ENCODE measurements at regions not wholly inside any gene's neighbourhood (a gene's known extent, or its start where the extent isn't known, plus 50 kb on each side); places are given as distances from the start of the nearest gene placed in this dataset.

- Histone ChIP-seq H4K20me1 (ENCODE audit: insufficient read depth) (no peaks in the 10 kb centered on the region), H3K9me3 (ENCODE audit: low read length) (no peaks in the 10 kb centered on the region), H3K4me2 (ENCODE audit: low read length) (no peak overlapping the region), H3K27me3 (ENCODE audit: insufficient read depth, low read depth, low read length) (no peaks in the 10 kb centered on the region), H3K36me3 (ENCODE audit: insufficient read depth, low read length) (no peaks in the 10 kb centered on the region), H3K27ac (ENCODE audit: low read length) (no peak overlapping the region), H3K9ac (ENCODE audit: low read length) (no peak overlapping the region), H3K4me3 (ENCODE audit: low read length) (no peak overlapping the region), H3K79me2 (replicated peaks; ENCODE audit: insufficient read depth, low read length) (no peaks in the 10 kb centered on the region), H3K9me2 (ENCODE audit: insufficient read depth, low read length) (no peaks in the 10 kb centered on the region), H2AFZ (ENCODE audit: low read depth, low read length) (no peak overlapping the region), H3F3A (ENCODE audit: insufficient read depth, low read length, poor library complexity, severe bottlenecking) (no peaks in the 10 kb centered on the region)
- TF ChIP-seq CTCF (IDR thresholded peaks at IDR 0.05; ENCODE audit: poor library complexity, severe bottlenecking) (no peak), RAD21 (conservative IDR thresholded peaks at IDR 0.05) (no peak)
Measured at GRCh38 chr3:23698652-23699313, 107.0 kb upstream of the UBE2E1 start.

GRCh38 chr3:23700616-23701015, 105.1 kb upstream of the UBE2E1 start:
- no peaks in the 10 kb centered on the region for H3F3A ChIP-seq (ENCODE audit: insufficient read depth, low read length, poor library complexity, severe bottlenecking)
- H2AFZ ChIP-seq (ENCODE audit: low read depth, low read length): no peak overlapping the region
- TF ChIP-seq MXI1 (conservative IDR thresholded peaks at IDR 0.05; ENCODE audit: poor library complexity, severe bottlenecking) (no peak), CTCF (IDR thresholded peaks at IDR 0.05; ENCODE audit: poor library complexity, severe bottlenecking) (no peak), EP300 (conservative IDR thresholded peaks at IDR 0.05; ENCODE audit: poor library complexity, severe bottlenecking) (no peak), SMC3 (conservative IDR thresholded peaks at IDR 0.05; ENCODE audit: poor library complexity) (no peak), RAD21 (conservative IDR thresholded peaks at IDR 0.05) (no peak), TAF1 (IDR thresholded peaks at IDR 0.05; ENCODE audit: low read depth) (no peak), POLR2AphosphoS5 (IDR thresholded peaks at IDR 0.05) (no peak), EZH2 (IDR thresholded peaks at IDR 0.05; ENCODE audit: borderline replicate concordance, insufficient read depth, low read length, poor library complexity, severe bottlenecking) (no peak)
- TF ChIP-seq, protein P1, sequence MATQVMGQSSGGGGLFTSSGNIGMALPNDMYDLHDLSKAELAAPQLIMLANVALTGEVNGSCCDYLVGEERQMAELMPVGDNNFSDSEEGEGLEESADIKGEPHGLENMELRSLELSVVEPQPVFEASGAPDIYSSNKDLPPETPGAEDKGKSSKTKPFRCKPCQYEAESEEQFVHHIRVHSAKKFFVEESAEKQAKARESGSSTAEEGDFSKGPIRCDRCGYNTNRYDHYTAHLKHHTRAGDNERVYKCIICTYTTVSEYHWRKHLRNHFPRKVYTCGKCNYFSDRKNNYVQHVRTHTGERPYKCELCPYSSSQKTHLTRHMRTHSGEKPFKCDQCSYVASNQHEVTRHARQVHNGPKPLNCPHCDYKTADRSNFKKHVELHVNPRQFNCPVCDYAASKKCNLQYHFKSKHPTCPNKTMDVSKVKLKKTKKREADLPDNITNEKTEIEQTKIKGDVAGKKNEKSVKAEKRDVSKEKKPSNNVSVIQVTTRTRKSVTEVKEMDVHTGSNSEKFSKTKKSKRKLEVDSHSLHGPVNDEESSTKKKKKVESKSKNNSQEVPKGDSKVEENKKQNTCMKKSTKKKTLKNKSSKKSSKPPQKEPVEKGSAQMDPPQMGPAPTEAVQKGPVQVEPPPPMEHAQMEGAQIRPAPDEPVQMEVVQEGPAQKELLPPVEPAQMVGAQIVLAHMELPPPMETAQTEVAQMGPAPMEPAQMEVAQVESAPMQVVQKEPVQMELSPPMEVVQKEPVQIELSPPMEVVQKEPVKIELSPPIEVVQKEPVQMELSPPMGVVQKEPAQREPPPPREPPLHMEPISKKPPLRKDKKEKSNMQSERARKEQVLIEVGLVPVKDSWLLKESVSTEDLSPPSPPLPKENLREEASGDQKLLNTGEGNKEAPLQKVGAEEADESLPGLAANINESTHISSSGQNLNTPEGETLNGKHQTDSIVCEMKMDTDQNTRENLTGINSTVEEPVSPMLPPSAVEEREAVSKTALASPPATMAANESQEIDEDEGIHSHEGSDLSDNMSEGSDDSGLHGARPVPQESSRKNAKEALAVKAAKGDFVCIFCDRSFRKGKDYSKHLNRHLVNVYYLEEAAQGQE (IDR thresholded peaks at IDR 0.05; ENCODE audit: borderline replicate concordance): no peak
- no peaks in the 10 kb centered on the region for H3K79me2 ChIP-seq (replicated peaks; ENCODE audit: insufficient read depth, low read length)
- no peak overlapping the region for H3K9ac ChIP-seq (ENCODE audit: low read length)
- H3K9me3 ChIP-seq (ENCODE audit: low read length): no peaks in the 10 kb centered on the region
- no peak overlapping the region for H3K27ac ChIP-seq (ENCODE audit: low read length)
- no peaks in the 10 kb centered on the region for H3K36me3 ChIP-seq (ENCODE audit: insufficient read depth, low read length)
- no peaks in the 10 kb centered on the region for H3K27me3 ChIP-seq (ENCODE audit: insufficient read depth, low read depth, low read length)
- H3K9me2 ChIP-seq (ENCODE audit: insufficient read depth, low read length): no peaks in the 10 kb centered on the region
- no peak overlapping the region for H3K4me3 ChIP-seq (ENCODE audit: low read length)
- H3K4me2 ChIP-seq (ENCODE audit: low read length): no peak overlapping the region
- no peaks in the 10 kb centered on the region for H4K20me1 ChIP-seq (ENCODE audit: insufficient read depth)

Data from neural cell (in vitro differentiated cells).